ENCODE measurements at regions not wholly inside any gene's neighbourhood (a gene's known extent, or its start where the extent isn't known, plus 50 kb on each side); places are given as distances from the start of the nearest gene placed in this dataset.
"Not testable (repeated sequence)": the region's sequence is repeated elsewhere in the genome, so short reads cannot be mapped to it uniquely, and the experiment has no call there.

DNA sequence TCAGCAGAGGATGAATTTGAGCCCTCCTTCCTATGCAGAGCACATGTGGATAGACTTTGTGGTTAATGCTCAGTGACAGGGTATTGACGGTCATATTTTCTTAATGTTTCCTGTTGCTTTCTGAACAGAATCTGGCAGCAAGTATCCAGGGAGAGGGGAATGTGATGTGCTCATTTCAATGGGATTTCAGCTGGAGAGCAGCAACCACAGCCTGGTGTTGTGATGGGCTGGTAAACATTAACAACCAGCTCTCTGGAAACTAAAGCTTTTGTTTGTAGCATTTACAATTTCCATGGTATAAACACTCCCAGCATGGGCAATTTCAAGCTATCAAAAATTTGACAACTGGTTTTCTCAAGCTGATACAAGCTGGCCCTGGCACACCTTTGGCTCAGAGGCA lies 215.9 kb downstream of the SH2D4B start:
- no peak for DNase-seq

DNA sequence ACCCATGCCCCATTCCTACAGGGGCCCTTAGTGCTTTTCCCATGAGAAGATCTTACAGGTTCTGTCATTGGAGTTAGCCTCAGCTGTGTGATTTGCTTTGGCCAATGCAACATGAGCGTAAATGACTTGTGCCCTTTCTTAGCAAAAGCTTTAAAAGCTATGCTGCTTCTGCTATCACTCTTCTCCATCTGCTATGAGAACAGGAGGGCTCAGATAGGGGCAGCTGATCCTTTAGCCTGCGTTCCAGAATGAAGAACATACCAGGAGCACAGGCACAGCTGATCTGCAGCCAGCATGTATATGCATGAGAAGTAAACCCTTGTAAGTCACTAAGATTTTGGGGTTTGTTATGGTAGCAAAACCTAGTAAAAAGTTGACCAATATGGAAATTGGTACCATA lies 218.2 kb downstream of the SH2D4B start:
- DNase-seq, result no peak

DNA sequence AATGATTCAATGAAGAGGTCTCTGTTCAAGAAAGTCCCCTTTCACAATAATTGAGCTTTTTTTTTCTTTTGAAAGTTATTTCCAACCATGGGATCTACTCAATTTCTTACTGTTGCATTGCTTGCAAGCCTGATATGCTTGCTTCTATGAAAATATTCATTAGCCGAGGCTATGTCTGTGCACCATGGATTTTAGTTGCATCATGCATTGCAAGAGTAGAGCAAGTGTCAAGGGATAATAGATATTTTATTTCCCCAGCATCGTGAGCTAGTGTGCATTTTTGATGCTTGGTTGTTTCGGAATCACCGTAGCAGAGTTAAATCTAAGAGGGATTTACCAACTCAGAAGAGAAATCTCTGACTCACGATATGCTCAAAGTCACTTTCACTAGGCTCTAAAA lies 222.0 kb downstream of the SH2D4B start:
- DNase-seq, result no peak

DNA sequence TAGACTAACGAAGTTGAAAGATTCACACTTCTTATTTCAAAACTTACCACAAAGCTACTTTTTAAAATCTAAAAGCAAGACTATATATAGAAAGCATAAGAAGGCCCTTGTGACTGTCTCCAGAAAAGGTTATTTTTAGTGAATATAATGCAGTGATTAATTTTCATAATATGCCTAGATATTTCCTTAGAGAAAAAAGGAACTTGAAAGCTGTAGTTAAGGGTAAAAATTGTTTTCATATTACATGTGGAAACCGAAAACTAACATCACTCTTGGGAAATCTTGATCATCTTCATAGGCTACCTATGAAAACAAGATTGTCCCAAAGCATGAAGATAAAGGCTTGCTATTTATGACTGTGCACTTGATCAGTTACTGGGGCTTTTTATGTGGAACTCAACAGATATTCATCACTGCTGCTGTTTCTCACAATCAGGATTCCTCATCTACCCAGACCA lies 223.2 kb downstream of the SH2D4B start:
- no peak for DNase-seq

DNA sequence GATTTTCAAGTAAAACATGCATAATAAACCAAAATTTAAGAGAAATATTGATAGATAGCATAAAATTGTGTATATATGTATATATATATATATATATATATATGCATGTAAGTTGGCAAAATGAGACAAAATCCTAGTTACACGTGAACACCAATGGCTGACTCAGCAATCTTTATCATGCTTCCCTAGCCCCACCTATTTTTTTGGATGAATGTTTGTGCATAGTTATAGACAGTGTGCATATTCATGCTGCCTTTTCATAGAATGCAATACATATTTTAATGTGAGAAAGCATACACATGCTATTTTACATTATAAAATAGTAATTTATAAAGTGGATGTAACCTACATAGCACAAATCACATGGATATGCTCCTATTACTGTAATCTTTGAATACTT lies 230.3 kb downstream of the SH2D4B start:
- DNase-seq, result no peak

DNA sequence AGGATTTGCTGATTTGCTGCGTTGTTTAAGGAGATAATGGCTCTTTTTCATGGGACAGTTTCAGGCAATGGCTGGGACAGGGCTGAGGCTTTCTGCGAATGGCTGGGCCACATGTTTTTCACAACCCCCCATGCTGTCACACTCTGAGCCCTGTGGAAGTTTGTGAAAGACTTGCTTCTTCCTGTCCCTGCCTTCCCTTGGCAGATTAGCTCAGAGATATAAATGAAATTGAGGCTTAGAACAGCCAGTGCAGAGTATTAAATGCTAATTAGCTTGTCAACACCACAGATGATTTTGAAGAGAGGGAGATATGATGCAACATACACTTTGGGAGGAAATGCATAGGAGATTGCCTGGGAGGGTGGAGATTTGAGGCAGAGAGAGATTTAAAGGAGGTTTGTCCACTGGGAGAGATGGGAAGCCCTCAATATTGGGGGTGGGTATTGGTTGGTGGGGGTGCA lies 232.0 kb downstream of the SH2D4B start:
- no peak for DNase-seq

DNA sequence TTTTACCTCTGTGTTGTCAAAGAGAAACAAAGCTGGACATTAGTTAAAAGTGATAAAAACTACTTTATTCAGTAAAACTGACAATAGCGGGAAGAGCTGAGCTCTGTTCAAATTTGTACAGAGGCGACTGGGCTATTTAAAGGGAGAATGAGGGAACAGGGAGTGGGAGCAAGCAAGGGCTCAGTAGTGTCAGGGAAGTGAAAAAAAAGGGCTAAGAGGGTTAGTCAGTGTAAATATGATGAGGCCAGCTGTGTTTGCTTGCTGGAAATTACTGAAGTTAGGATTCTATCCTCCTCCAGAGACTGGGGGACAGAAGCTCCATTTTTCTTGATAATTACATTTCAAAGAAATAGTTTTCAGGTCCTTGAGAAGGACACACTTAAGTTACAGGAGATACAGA lies 232.5 kb downstream of the SH2D4B start:
- DNase-seq, result no peak

DNA sequence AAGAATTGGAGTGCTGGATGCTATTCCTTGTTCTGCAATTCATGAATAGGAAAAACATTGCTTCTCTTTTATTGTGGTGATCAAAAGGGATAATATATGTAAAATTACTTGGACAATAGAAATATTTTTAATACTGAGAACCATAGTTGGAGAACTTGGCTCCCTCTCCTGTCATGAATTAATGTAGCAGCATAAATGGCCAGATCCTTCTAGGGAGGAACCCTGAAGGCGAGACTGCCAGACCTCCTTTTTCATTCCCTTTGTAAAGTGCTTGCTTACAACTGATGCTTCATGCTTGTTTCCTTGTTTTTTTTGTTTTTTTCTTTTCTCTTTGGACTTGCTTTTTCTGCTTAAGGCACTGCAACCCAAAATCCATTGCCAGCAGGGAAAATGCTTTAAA lies 233.6 kb downstream of the SH2D4B start:
- DNase-seq, result no peak

DNA sequence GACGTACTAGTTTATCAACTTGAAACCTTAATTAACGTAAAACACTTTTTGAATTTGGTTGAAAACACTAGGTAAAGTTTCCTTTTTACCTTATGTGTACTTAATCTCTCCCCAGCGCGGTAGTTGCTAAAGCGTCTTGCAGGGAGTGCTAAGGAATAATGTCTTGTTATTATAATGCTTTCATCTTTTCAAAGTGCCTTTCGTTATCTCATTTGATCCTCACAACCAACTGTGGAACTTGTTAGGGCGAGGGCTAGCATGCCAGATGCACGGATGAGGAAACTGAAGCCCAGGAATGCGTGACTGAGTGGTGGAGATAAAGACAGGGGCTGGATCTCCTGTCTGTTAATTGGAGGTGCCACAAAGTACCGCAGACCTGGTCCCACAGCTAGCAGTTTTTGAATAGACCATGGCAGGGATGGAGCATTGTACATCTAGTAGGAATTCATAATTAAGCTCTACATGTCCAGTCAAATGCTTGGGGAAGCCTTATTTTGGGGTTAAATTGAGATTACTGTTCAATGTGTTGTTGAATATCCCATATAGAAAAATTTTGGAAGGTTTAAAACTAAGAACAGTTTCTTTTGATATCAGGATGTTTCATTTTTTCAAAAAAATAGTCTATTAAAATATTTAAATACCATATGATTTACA lies 234.3 kb downstream of the SH2D4B start:
- DNase-seq, result no peak

DNA sequence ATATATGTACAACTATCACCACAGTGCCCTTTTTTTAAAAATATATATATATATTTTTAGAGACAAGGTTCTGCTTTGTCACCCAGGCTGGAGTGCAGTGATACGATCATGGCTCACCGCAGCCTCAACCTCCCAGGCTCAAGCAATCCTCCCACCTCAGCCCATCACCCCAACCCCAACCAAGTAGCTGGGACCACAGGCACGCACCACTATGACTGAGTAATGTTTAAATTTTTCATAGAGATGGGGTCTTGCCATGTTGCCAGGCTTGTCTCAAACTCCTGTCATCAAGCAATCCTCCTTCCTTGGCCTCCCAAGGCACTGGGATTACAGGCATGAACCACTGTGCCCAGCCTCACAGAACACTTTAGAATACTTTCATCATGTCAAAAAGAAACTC lies 234.9 kb downstream of the SH2D4B start:
- DNase-seq, result no peak

DNA sequence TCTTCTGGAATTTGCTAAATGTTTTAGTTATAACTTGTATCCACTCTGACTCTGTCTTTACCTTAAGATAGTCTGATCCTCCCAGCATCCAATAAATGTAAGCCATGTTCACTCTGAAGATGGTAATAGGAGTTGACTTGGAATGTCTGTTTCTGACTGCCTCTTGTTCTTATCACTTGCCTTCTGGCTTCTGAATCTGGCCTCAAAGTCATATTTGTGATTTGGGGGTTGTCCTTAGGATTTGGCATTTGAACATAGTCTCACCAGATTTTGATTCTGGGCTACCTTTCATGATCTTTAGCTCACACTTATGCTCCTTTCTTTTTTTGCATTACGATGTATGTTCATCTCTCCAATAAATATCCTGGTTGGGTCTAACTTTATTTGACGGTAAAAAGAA lies 247.0 kb downstream of the SH2D4B start:
- DNase-seq, result no peak

DNA sequence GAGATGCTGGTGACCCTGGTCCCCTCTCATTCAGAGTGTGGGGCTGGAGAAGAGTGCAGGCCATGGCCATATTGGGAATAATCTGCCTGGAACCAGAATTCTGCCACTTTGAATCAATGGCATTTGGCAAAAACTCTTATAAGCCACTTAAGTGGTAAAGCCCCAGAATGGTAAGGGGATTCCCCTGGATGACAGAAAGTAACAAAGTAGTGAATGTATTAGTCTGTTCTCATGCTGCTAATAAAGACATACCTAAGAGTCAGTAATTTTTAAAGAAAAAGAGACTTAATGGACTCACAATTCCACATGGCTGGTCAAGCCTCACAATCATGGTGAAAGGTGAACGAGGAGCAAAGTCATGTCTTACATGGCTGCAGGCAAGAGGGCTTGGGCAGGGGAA lies 248.6 kb downstream of the SH2D4B start:
- no peak for DNase-seq

DNA sequence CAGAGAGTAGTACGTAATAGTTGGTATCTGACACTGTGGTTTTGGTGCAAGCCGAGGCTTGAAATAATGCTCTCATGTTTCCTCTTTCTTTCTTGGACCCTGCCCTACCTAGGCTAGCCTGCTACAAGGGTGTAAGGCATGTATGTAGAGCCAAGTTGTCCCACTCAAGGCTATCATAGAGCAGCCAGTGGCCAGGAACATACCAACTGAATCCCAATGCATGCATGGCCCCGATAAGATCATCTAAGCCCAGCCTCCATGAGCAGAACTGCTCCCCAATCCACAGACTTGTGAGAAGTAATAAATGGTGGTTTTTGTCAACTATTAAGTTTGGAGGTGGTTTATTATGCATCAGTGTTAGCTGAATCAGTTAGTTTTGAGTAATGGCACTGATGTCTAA lies 250.2 kb downstream of the SH2D4B start:
- DNase-seq, result no peak

DNA sequence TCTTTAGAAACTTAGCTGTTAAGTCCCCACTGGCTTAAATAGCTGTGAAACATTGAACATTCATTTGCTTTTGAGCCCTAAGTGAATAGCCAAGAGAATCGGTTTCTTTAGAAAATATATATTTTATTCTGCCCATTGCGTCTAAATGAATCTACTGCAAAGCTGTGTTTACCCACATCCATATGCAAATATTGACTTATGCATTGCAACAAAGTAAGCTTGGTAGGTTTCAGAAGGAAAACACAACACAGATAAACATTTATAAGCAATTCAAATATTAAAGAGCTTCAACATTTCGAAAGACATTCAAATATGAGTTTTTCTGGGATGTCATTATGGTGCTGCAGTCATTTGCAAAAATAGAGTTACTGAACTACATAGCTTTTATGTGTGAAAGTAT lies 257.3 kb downstream of the SH2D4B start:
- DNase-seq, result no peak

DNA sequence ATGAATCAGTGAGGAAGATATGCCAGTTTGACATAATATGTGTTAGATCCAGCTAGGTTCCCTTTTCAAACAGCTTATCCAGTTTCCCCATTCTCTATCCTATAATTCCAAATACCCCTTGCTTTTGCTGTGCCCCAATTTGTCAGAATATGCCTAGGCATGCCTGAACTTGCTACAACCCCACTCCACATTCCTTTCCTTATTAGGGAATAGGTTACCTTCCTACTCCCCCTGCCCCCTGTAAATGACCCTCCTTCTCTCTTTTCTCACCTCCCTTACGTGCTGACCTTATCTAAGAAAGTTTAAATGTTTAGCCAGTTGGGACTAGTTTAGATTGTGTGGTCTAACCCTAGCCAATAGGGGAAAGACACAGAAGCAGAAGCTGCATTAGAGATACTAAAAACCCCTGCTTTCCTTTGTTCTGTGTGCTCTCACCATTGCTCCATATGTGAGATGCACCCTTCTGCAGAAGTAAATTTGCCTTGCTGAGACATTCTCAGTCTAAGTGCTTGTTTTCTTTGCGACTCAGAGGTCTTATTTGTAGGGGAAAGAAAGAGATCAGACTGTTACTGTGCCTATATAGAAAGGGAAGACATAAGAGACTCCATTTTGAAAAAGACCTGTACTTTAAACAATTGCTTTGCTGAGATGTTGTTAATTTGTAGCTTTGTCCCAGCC lies 267.8 kb downstream of the SH2D4B start:
- DNase-seq, result no peak

DNA sequence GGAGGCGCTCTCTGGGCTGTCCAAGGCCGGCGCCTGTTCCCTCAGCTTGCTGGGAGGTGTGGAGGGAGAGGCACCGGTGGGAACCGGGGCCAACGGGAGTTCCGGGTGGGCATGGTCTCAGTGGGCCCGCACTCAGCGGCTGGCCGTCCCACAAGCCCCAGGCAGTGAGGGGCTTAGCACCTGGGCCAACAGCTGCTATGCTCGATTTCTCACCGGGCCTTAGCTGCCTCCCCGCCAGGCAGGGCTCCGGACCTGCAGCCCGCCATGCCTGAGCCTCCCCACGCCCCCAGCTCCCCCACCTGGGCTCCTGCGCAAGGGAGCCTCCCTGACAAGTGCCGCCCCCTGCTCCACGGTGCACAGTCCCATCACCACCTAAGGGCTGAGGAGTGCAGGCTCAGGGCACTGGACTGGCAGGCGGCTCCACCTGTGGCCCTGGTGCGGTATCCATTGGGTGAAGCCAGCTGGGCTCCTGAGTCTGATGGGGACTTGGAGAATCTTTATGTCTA lies 276.5 kb downstream of the SH2D4B start:
- DNase-seq, result no peak

DNA sequence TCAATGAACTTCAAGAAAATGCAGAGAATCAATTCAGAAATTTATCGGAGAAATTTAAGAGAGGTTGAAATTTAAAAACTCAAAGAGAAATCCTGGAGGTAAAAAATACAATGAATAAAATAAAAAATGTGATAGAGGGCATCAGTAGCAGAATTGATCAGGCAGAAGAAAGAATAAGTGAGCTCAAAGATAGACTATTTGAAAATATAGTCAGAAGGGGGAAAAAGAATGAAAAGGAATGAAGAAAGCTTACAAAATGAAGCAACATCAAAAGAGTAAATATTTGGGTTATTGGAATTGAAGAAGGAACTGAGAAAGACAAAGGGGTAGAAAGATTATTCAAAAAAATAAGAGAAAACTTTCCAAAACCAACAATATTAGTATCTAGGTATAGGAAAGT lies 291.4 kb downstream of the SH2D4B start:
- DNase-seq, result no peak

DNA sequence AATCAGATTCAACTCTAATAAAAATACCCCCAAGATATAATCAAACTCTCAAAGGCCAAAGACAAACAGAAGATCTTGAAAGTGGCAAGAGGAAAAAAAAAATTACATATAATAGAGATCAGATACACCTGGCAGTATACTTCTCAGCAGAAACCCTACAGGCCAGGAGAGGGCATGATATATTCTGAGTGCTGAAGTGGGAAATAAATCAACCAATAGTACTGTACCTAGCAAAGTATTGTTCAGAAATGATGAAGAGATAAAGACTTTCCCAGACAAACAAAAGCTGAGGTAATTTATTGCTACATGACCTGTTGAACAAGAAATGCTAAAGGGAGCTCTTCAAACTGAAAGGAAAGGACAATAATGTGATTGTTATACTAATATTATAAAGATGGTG lies 291.9 kb downstream of the SH2D4B start:
- no peak for DNase-seq

DNA sequence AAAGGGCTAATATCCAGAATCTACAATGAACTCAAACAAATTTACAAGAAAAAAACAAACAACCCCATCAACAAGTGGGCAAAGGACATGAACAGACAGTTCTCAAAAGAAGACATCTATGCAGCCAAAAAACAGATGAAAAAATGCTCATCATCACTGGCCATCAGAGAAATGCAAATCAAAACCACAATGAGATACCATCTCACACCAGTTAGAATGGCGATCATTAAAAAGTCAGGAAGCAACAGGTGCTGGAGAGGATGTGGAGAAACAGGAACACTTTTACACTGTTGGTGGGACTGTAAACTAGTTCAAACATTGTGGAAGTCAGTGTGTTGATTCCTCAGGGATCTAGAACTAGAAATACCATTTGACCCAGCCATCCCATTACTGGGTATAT lies 295.0 kb downstream of the SH2D4B start:
- DNase-seq, result not testable (repeated sequence)

DNA sequence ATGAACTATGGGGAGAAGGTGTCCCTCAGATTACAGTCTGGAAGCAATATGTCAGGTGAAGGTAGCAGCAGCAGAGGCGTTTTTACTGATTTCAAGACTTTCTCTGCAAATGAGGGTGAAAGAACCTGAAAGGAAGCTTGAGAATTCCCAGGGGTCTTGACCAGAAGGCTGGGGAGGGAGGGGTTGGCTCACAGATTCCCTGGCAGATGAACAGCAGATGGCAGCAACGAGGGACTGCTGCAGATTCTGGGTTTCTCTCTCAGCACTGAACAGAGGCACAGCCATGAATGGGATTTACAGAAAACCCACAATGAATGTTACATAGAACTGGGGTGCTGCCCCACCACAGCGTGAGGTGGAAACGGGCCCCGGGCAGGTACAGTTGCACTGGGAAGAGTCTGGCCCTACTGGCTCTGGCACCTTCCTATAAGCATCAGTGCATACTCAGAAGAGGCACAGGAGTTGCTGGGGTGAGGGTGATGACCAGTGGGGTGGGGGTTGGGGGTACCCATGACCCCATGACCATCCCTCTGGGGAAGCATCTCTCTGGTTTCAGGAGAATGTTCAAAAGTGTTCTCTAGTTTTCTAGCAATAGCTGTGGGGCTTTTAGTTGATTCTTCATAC lies 317.8 kb downstream of the SH2D4B start:
- no peak for DNase-seq

DNA sequence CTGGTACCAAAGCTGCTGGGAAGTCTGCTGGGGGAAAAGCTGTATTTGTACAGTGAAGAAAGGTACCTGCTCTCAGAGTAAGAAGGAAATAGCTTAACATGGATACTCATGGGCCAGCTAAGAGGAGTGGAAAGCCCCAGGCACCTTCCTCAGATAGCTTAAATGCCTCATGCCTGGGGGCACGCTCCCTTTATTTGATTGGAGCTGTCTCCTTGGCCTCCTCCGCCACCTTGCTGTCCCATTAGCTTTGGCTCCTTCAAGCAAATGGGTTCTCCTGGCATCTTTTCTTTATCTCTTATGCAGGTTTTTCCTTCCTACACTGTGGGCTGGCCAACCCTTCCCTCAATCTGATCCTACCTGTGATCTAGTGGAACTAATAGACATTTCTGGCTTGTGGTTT lies 318.5 kb downstream of the SH2D4B start:
- DNase-seq, result no peak

DNA sequence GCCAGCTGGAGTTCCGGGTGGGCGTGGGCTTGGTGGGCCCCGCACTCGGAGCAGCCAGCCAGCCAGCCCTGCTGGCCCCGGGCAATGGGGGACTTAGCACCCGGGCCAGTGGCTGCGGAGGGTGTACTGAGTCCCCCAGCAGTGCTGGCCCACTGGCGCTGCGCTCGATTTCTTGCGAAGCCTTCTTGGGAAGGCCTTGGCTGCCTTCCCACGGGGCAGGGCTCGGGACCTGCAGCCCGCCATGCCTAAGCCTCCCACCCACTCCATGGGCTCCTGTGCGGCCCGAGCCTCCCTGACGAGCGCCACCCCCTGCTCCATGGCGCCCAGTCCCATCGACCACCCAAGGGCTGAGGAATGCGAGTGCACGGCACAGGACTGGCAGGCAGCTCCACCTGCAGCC lies 321.6 kb downstream of the SH2D4B start:
- DNase-seq, result not testable (repeated sequence)

DNA sequence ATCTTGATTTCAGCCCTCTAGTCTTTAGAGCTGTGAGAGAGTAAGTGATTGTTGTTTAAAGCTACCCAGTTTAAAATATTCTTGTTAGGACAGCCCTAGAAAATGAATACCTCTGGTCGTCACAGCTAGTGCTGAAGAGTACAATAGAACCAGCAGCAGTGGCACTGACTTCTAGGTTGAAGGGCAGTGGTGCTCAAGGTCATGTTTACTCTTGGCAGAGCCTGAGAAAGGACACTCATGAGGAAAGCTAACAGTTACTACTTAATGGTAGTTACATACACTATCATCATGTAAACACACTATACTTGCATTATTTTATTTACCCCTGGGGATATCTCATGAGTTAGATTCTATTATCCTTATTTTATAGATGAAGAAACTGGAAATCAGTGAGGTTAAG lies 323.0 kb downstream of the SH2D4B start:
- DNase-seq, result no peak

DNA sequence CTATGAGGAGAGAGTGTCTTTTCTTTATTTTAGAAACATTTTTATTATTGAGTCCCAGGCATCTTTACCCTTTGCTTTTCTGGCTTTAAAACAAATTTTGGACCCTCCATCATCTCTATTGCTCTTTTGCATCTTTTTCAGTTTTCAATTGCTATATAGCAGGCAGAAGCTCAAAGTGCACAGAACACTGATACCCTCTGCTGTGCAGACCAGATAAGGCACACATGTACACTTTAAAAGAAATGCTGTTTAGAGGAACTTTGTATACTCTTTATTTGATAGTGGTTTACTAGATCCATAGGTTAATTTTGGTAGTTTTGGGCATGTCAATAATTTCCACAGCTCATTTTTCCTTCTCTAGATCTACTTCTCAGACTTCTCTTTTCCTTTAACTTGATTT lies 324.2 kb downstream of the SH2D4B start:
- DNase-seq, result no peak

Data from CD4-positive, alpha-beta T cell treated with Interleukin-15 for 1 hour (primary cell).